ENCODE measurements at regions not wholly inside any gene's neighbourhood (a gene's known extent, or its start where the extent isn't known, plus 50 kb on each side); places are given as distances from the start of the nearest gene placed in this dataset.

DNA sequence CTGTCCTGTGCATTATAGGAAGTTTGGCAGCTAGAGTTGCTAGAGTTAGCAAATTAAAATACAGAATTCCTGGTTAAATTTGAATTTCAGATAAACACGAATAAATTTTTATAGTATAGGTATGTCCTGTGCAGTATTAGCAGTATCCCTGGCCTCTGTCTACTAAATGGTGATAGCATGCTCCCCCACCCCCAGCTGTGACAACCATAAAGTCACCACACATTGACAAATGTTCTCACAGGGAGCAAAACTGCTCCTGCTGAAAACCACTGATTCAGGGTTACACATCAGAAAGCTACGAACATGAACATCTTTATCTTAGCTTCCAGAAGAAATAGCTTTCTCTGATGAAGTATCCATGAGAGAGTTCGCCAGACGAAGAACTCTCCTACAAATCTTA, 91.8 kb upstream of the CCDC112 start:
- TF ChIP-seq GATA2 (IDR thresholded peaks at IDR 0.05; ENCODE audit: low read depth, low read length) (no peak), GATA3 (IDR thresholded peaks at IDR 0.05; ENCODE audit: low read depth, low read length) (no peak)

All from SH-SY5Y (cell line).